Hepatocyte (in vitro differentiated cells): ENCODE measurements at regions not wholly inside any gene's neighbourhood (a gene's known extent, or its start where the extent isn't known, plus 50 kb on each side); places are given as distances from the start of the nearest gene placed in this dataset.

ENCODE experiments used
- DNase-seq: peaks from one replicate; pipeline ENCODE4 v3.0.0-alpha.2; 2016; ENCODE audit warnings: low spot score
- H2AFZ ChIP-seq: fragments of 200-600 bp; sonication (generic); 2 replicates; pipeline ENCODE4 v1.6.0; 2016; ENCODE audit warnings: antibody characterized with exemption, mild to moderate bottlenecking
- H3K27ac ChIP-seq: fragments of 200-600 bp; sonication (generic); 2 replicates; pipeline ENCODE4 v1.5.1; 2016; ENCODE audit warnings: mild to moderate bottlenecking
- H3K27me3 ChIP-seq: fragments of 200-600 bp; sonication (generic); 2 replicates; pipeline ENCODE4 v1.6.1; 2016
- H3K36me3 ChIP-seq: fragments of 200-600 bp; sonication (generic); replicated peaks from 2 replicates; pipeline ENCODE4 v1.5.1; 2016; ENCODE audit warnings: low read depth; ENCODE audit not compliant: insufficient read depth
- H3K4me1 ChIP-seq: fragments of 200-600 bp; sonication (generic); 2 replicates; pipeline ENCODE4 v1.5.1; 2016; ENCODE audit warnings: mild to moderate bottlenecking, moderate library complexity; ENCODE audit not compliant: insufficient read depth
- H3K4me2 ChIP-seq: fragments of 200-600 bp; sonication (generic); 2 replicates; pipeline ENCODE4 v1.6.0; 2016
- H3K4me3 ChIP-seq: fragments of 200-600 bp; sonication (generic); 2 replicates; pipeline ENCODE4 v1.5.1; 2016; ENCODE audit warnings: mild to moderate bottlenecking
- H3K79me2 ChIP-seq: fragments of 200-600 bp; sonication (generic); 2 replicates; pipeline ENCODE4 v1.6.0; 2017; ENCODE audit warnings: mild to moderate bottlenecking
- H3K9me2 ChIP-seq: fragments of 200-600 bp; sonication (generic); replicated peaks from 2 replicates; pipeline ENCODE4 v1.6.0; 2017; ENCODE audit warnings: mild to moderate bottlenecking; ENCODE audit not compliant: insufficient read depth
- H3K9me3 ChIP-seq: fragments of 200-600 bp; sonication (generic); 2 replicates; pipeline ENCODE4 v1.5.1; 2016; ENCODE audit warnings: low read depth, mild to moderate bottlenecking
- H4K20me1 ChIP-seq: fragments of 200-600 bp; sonication (generic); 2 replicates; pipeline ENCODE4 v1.6.0; 2016; ENCODE audit warnings: mild to moderate bottlenecking; ENCODE audit not compliant: insufficient read depth, poor library complexity, severe bottlenecking
- EZH2 ChIP-seq: fragments of 200-600 bp; sonication (generic); IDR thresholded peaks from 2 replicates; pipeline ENCODE4 v1.6.1; 2016; ENCODE audit warnings: antibody characterized with exemption, mild to moderate bottlenecking, borderline replicate concordance
- EZH2phosphoT487 ChIP-seq: fragments of 200-600 bp; sonication (generic); IDR thresholded peaks from one replicate; pipeline ENCODE4 v1.6.1; 2018; ENCODE audit warnings: antibody characterized with exemption, mild to moderate bottlenecking, low read depth, moderate library complexity; ENCODE audit not compliant: unreplicated experiment, severe bottlenecking
- WGBS: methylation state at CpG from one replicate; pipeline ENCODE4 v1.1.6; 2016; ENCODE audit warnings: low lambda C conversion rate; ENCODE audit errors: missing lambda C conversion rate; 5-methylcytosine and 5-hydroxymethylcytosine counted together
- TF ChIP-seq, protein P1 (sequence below): fragments of 200-600 bp; sonication (generic); IDR thresholded peaks from 2 replicates; pipeline ENCODE4 v1.5.1; 2016; ENCODE audit warnings: antibody characterized with exemption, mild to moderate bottlenecking; ENCODE audit not compliant: poor library complexity

DNA sequence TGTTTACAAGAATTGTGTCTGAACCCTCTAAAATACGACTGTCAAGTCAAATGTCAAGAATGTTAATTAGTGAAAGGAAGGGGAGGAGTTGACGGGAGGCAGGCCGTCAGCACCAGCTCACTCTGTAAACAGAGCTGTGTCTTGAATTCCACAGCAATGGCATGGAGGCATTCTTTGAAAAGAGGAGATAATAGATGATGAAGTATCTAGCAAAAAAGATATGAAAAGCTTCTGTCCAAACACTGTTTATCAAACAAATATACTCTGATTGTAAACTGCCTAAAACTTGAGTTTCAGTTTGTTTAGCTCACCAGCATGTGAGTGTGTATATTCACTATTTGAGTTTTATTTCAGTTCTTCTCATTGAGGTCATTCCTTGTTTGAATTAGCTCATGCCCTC, 94.7 kb upstream of the CDC42EP3 start:
- no peak overlapping the region for H2AFZ ChIP-seq
- H3K79me2 ChIP-seq, result no peaks in the 10 kb centered on the region

DNA sequence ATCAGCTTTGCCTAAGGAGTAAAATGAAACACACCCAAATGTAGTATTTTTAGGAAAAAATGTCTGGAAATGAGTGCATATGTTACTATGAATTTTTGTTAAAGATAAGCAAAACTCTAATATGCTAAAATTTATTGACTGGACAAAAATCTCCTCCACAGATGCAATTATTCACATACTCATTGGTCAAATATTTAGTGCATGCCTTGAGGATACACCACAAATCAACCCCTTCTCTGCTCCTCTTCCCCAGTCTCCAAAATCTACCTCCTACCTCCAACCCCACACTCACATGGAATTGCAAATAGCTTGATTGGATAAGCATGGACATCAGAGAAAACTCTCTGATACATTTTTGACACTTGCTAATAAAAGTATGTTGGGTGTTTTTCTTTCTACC, 95.6 kb upstream of the CDC42EP3 start:
- Histone ChIP-seq H3K27ac (no peak overlapping the region), H3K79me2 (no peaks in the 10 kb centered on the region), H3K27me3 (no peaks in the 10 kb centered on the region), H3K4me3 (no peak overlapping the region), H3K4me1 (peaks cover 13% of the 10 kb centered on the region), H3K9me3 (no peaks in the 10 kb centered on the region), H3K9me2 (no peaks in the 10 kb centered on the region), H3K36me3 (no peaks in the 10 kb centered on the region), H4K20me1 (no peaks in the 10 kb centered on the region), H3K4me2 (no peak overlapping the region), H2AFZ (no peak overlapping the region)
- TF ChIP-seq EZH2 (no peak), EZH2phosphoT487 (no peak)
- TF ChIP-seq, protein P1, sequence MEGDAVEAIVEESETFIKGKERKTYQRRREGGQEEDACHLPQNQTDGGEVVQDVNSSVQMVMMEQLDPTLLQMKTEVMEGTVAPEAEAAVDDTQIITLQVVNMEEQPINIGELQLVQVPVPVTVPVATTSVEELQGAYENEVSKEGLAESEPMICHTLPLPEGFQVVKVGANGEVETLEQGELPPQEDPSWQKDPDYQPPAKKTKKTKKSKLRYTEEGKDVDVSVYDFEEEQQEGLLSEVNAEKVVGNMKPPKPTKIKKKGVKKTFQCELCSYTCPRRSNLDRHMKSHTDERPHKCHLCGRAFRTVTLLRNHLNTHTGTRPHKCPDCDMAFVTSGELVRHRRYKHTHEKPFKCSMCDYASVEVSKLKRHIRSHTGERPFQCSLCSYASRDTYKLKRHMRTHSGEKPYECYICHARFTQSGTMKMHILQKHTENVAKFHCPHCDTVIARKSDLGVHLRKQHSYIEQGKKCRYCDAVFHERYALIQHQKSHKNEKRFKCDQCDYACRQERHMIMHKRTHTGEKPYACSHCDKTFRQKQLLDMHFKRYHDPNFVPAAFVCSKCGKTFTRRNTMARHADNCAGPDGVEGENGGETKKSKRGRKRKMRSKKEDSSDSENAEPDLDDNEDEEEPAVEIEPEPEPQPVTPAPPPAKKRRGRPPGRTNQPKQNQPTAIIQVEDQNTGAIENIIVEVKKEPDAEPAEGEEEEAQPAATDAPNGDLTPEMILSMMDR, result no peak
- no peak for DNase-seq

More for the DNA sequence above, 94.7 kb upstream of the CDC42EP3 start:
- no peaks in the 10 kb centered on the region for H3K9me3 ChIP-seq
- peak overlapping the region; percentile 22 for H3K4me2 ChIP-seq
- TF ChIP-seq, protein P1, result no peak
- TF ChIP-seq EZH2phosphoT487, result no peak
- no peak for TF ChIP-seq EZH2
- H3K9me2 ChIP-seq, result no peaks in the 10 kb centered on the region
- H3K27ac ChIP-seq, result peak overlapping the region; percentile 40
- 10% methylated on average over 3 of the region's 3 CpGs for WGBS
- no peaks in the 10 kb centered on the region for H3K36me3 ChIP-seq
- H3K4me3 ChIP-seq, result no peak overlapping the region
- no peaks in the 10 kb centered on the region for H3K27me3 ChIP-seq
- H3K4me1 ChIP-seq, result peaks cover 13% of the 10 kb centered on the region
- no peak for DNase-seq
- no peaks in the 10 kb centered on the region for H4K20me1 ChIP-seq

DNA sequence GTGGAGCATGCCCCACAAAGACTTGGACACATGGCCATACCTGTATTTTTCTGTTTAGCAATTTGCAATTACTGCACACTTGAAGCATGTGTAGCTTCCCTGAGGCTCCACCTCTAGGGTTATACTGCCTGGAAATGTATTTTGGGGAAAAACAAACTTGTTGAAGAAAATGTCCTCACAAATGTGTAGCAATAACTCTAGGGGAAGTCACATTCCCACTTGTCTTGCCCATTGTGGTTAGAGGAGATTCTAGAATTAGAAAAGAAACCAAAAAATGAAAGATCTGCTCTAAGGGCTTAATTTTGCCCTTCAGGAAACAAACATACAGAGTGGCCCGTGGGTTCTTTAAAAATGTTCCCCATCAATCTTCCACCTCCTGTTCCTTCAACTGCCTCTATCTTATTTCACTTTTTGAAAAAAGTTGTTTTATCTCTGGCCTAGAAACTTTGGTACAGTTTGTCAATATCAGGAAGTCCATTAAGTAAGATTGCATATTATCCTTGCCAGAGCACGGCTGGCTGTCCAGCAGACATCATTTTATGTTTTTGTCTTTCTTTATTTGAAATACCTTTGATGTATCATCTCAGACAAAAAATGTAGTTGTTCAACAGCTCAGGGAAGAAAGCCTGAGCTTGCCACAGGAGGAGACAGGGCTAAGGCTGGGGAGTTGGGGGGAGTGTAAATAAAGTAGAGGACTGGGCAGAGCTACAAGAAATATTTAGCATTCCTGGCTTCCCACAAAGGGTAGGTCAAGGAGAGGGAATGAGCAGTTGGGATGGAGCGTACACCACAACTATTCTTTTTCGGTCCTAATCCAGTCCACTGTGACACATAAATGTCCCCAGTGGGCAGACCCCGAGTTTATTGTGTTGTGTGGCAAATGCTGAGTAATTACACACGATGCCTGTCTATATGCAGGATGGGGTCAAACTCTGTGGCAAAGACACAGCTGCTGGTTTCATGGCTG, 96.8 kb upstream of the CDC42EP3 start:
- Histone ChIP-seq H3K9me3 (no peaks in the 10 kb centered on the region), H2AFZ (no peak overlapping the region), H3K4me2 (no peak overlapping the region), H3K36me3 (no peaks in the 10 kb centered on the region), H3K27me3 (no peaks in the 10 kb centered on the region), H3K79me2 (no peaks in the 10 kb centered on the region), H3K4me3 (no peak overlapping the region), H3K4me1 (peaks cover 13% of the 10 kb centered on the region), H3K9me2 (no peaks in the 10 kb centered on the region), H4K20me1 (no peaks in the 10 kb centered on the region), H3K27ac (peak overlapping the region; percentile 60)
- WGBS, result 30% methylated on average over 6 of the region's 6 CpGs
- TF ChIP-seq EZH2phosphoT487 (no peak), EZH2 (no peak)
- TF ChIP-seq, protein P1, result no peak
- DNase-seq, result no peak
